ENCODE measurements at regions not wholly inside any gene's neighbourhood (a gene's known extent, or its start where the extent isn't known, plus 50 kb on each side); places are given as distances from the start of the nearest gene placed in this dataset.

- no peaks in the 10 kb centered on the region for H3K9me3 ChIP-seq (ENCODE audit: insufficient read depth, low read length)
- no peak overlapping the region for H2AFZ ChIP-seq (ENCODE audit: low read depth, low read length, severe bottlenecking)
- H3K36me3 ChIP-seq (ENCODE audit: low read length): no peaks in the 10 kb centered on the region
- H3K79me2 ChIP-seq (ENCODE audit: insufficient read depth, low read length): no peaks in the 10 kb centered on the region
- H3F3A ChIP-seq (ENCODE audit: insufficient read depth): no peaks in the 10 kb centered on the region
- H3K27me3 ChIP-seq (ENCODE audit: low read length): no peaks in the 10 kb centered on the region
- no peaks in the 10 kb centered on the region for H3K9me2 ChIP-seq (replicated peaks; ENCODE audit: insufficient read depth, low read length)
- no peaks in the 10 kb centered on the region for H4K20me1 ChIP-seq (ENCODE audit: low read depth, low read length)
- no peak overlapping the region for H3K9ac ChIP-seq (ENCODE audit: low read length)
- H3K27ac ChIP-seq (ENCODE audit: low read depth, low read length): no peak overlapping the region
- TF ChIP-seq CTCF (IDR thresholded peaks at IDR 0.05; ENCODE audit: insufficient read depth, low read length, poor library complexity, severe bottlenecking) (no peak), EZH2phosphoT487 (conservative IDR thresholded peaks at IDR 0.05; ENCODE audit: low read length) (no peak)
- H3K4me2 ChIP-seq (ENCODE audit: low read depth, low read length, poor library complexity, severe bottlenecking): no peak overlapping the region
- H3K4me3 ChIP-seq (ENCODE audit: insufficient read depth, low read length, poor library complexity, severe bottlenecking): no peak overlapping the region
Measured at GRCh38 chr1:209384710-209385550, 198.6 kb upstream of the CAMK1G start.

- Histone ChIP-seq H3K4me3 (ENCODE audit: insufficient read depth, low read length, poor library complexity, severe bottlenecking) (no peak overlapping the region), H3K79me2 (ENCODE audit: insufficient read depth, low read length) (no peaks in the 10 kb centered on the region), H3K9me3 (ENCODE audit: insufficient read depth, low read length) (no peaks in the 10 kb centered on the region), H3K36me3 (ENCODE audit: low read length) (no peaks in the 10 kb centered on the region), H3K9ac (ENCODE audit: low read length) (no peak overlapping the region), H3K9me2 (replicated peaks; ENCODE audit: insufficient read depth, low read length) (no peaks in the 10 kb centered on the region), H3F3A (ENCODE audit: insufficient read depth) (no peaks in the 10 kb centered on the region), H3K27me3 (ENCODE audit: low read length) (no peaks in the 10 kb centered on the region), H3K27ac (ENCODE audit: low read depth, low read length) (no peak overlapping the region), H3K4me2 (ENCODE audit: low read depth, low read length, poor library complexity, severe bottlenecking) (no peak overlapping the region), H4K20me1 (ENCODE audit: low read depth, low read length) (no peaks in the 10 kb centered on the region), H2AFZ (ENCODE audit: low read depth, low read length, severe bottlenecking) (no peak overlapping the region)
- TF ChIP-seq EZH2phosphoT487 (conservative IDR thresholded peaks at IDR 0.05; ENCODE audit: low read length) (no peak), CTCF (IDR thresholded peaks at IDR 0.05; ENCODE audit: insufficient read depth, low read length, poor library complexity, severe bottlenecking) (no peak)
Measured at GRCh38 chr1:209386156-209386555, 197.4 kb upstream of the CAMK1G start.

- no peak overlapping the region for H3K27ac ChIP-seq (ENCODE audit: low read depth, low read length)
- H3K4me2 ChIP-seq (ENCODE audit: low read depth, low read length, poor library complexity, severe bottlenecking): no peak overlapping the region
- no peaks in the 10 kb centered on the region for H3F3A ChIP-seq (ENCODE audit: insufficient read depth)
- H3K79me2 ChIP-seq (ENCODE audit: insufficient read depth, low read length): no peaks in the 10 kb centered on the region
- no peaks in the 10 kb centered on the region for H3K27me3 ChIP-seq (ENCODE audit: low read length)
- H3K9me3 ChIP-seq (ENCODE audit: insufficient read depth, low read length): no peaks in the 10 kb centered on the region
- H3K9me2 ChIP-seq (replicated peaks; ENCODE audit: insufficient read depth, low read length): no peaks in the 10 kb centered on the region
- no peak overlapping the region for H2AFZ ChIP-seq (ENCODE audit: low read depth, low read length, severe bottlenecking)
- no peaks in the 10 kb centered on the region for H3K36me3 ChIP-seq (ENCODE audit: low read length)
- TF ChIP-seq CTCF (IDR thresholded peaks at IDR 0.05; ENCODE audit: insufficient read depth, low read length, poor library complexity, severe bottlenecking): no peak
- TF ChIP-seq EZH2phosphoT487 (conservative IDR thresholded peaks at IDR 0.05; ENCODE audit: low read length): no peak
- no peaks in the 10 kb centered on the region for H4K20me1 ChIP-seq (ENCODE audit: low read depth, low read length)
- no peak overlapping the region for H3K4me3 ChIP-seq (ENCODE audit: insufficient read depth, low read length, poor library complexity, severe bottlenecking)
- no peak overlapping the region for H3K9ac ChIP-seq (ENCODE audit: low read length)
Measured at GRCh38 chr1:209387271-209387968, 196.1 kb upstream of the CAMK1G start.

Measured in SU-DHL-6 (cell line).